IPS-18a (cell line): ENCODE measurements at regions not wholly inside any gene's neighbourhood (a gene's known extent, or its start where the extent isn't known, plus 50 kb on each side); places are given as distances from the start of the nearest gene placed in this dataset.
"Not testable (repeated sequence)": the region's sequence is repeated elsewhere in the genome, so short reads cannot be mapped to it uniquely, and the experiment has no call there.

Experiments
- H3K27ac ChIP-seq: one replicate; pipeline ENCODE4 v1.5.1; 2013; ENCODE audit warnings: low read length
- H3K27me3 ChIP-seq: one replicate; pipeline ENCODE4 v1.6.1; 2013; ENCODE audit warnings: mild to moderate bottlenecking, low read length; ENCODE audit not compliant: control insufficient read depth, insufficient read depth
- H3K36me3 ChIP-seq: one replicate; pipeline ENCODE4 v1.6.1; 2013; ENCODE audit warnings: low read depth, low read length; ENCODE audit not compliant: control insufficient read depth
- H3K4me1 ChIP-seq: one replicate; pipeline ENCODE4 v1.6.1; 2013; ENCODE audit warnings: low read depth, low read length; ENCODE audit not compliant: control insufficient read depth
- H3K4me3 ChIP-seq: one replicate; pipeline ENCODE4 v1.5.1; 2013; ENCODE audit warnings: low read length
- H3K9ac ChIP-seq: one replicate; pipeline ENCODE4 v1.6.1; 2013; ENCODE audit warnings: mild to moderate bottlenecking, low read length, moderate library complexity
- H3K9me3 ChIP-seq: one replicate; pipeline ENCODE4 v1.6.1; 2013; ENCODE audit warnings: low read depth, low read length; ENCODE audit not compliant: control insufficient read depth

DNA sequence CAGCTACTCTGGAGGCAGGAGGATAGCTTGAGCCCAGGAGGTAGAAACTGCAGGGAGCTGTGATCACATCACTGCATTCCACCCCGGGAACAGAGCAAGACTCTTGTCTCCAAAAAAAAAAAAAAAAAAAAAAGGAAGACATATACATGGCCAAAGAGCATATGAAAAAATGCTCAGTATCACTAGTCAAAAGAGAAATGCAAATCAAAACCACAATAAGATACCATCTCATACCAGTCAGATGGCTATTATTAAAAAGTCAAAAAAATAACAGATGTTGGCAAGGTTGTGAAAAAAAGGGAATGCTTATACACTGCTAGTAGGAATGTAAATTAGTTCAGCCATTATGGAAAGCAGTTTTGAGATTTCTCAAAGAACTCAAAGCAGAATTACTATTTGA is 174.8 kb upstream of the ATF7IP start:
- H3K4me3 ChIP-seq = no peak overlapping the region
- H3K27ac ChIP-seq = no peak overlapping the region
- H3K27me3 ChIP-seq = no peaks in the 10 kb centered on the region
- H3K4me1 ChIP-seq = peaks cover 17% of the 10 kb centered on the region
- H3K9me3 ChIP-seq = no peaks in the 10 kb centered on the region
- H3K36me3 ChIP-seq = no peaks in the 10 kb centered on the region
- no peak overlapping the region for H3K9ac ChIP-seq

DNA sequence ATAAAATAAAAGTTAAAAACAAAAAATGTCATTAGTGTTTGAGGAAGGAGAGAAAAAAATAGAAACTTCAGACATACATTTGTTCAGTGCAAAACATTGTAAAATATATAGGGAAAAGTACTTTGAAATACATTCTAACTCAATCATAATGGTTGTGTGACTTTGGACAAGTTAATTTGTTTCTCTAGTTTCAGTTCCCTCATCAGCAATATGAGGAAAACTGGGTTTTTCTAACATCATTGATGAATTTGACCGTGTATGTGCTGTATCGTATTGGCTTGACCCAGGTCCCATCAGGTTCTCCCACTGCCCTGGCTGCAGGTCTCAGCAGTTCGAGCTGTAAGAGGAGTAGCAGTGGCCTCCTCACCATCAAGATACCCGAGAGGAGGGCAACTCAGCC is 173.9 kb upstream of the ATF7IP start:
- Histone ChIP-seq H3K36me3 (no peaks in the 10 kb centered on the region), H3K4me1 (peaks cover 17% of the 10 kb centered on the region), H3K27me3 (no peaks in the 10 kb centered on the region), H3K9ac (no peak overlapping the region), H3K9me3 (no peaks in the 10 kb centered on the region), H3K4me3 (no peak overlapping the region), H3K27ac (no peak overlapping the region)

DNA sequence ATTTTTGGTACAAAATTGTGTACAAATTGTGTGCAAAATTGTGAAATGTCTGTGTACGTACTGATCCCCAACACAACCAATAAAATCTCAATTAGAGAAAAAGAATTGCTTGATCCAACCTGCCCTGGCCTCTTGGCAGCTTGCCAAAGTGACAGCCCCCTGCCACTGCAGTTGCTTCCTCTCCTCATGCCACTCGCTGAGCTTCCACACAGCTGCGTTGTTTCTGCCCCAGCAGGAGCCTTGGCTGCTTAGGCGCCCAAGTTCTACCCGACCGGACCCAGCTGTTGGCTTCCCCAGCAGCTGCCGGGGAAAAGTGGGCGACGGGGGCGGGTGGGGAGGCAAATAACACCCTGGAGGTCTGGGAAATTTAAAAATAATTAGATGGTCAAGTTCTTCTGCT is 171.8 kb upstream of the ATF7IP start:
- no peaks in the 10 kb centered on the region for H3K27me3 ChIP-seq
- H3K9me3 ChIP-seq = no peaks in the 10 kb centered on the region
- H3K4me1 ChIP-seq = peaks cover 17% of the 10 kb centered on the region
- H3K4me3 ChIP-seq = no peak overlapping the region
- H3K27ac ChIP-seq = no peak overlapping the region
- no peaks in the 10 kb centered on the region for H3K36me3 ChIP-seq
- H3K9ac ChIP-seq = no peak overlapping the region

DNA sequence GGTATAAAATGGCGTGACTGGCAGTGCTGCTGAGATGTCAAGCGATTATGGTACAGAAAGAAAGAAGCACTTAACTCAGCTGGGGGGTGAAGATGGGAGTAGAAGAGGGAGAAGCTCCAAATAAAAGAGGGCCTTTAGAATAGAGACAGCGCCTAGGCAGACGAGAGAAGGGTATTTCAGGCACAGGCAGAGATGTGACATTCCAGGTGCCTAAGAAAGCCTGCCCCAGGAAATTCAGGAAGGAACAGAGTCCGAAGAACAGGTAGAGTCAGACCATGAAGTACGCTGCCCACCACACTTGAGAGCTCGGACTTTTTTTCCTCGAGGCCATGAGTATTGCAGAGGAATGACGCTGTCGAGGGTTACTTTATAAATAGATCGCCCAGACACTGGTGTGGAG is 170.9 kb upstream of the ATF7IP start:
- Histone ChIP-seq H3K4me1 (peaks cover 17% of the 10 kb centered on the region), H3K27me3 (no peaks in the 10 kb centered on the region), H3K27ac (no peak overlapping the region), H3K9me3 (no peaks in the 10 kb centered on the region), H3K9ac (no peak overlapping the region), H3K36me3 (no peaks in the 10 kb centered on the region), H3K4me3 (no peak overlapping the region)

DNA sequence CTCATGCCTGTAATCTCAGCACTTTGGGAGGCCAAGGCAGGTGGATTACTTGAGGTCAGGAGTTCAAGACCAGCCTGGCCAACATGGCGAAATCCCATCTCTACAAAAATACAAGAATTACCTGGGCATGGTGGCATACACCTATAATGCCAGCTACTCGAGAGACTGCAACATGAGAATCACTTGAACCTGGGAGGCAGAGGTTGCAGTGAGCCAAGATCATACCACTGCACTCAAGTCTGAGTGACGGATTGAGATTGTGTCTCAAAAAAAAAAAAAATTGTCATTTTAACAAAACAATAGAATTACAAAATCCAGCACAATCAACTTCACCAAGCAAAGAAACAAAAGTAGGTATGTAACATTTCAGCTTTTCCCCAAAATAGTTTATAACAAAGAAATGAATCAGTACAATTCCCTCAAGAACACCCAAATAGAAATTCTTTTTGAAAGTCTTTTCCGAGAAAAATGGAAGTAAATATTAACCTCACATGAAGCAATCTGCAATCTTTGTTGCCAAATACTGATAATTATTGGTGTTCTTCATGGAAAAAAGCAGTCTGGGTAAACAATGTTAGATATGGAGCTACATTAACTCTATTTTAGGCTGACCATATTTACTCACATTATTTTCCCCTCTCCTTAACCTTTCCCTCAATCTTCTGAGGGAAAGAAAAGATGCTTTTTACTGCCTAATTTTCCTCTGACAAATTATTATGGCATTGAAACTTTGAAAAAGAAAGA is 165.9 kb upstream of the ATF7IP start:
- no peak overlapping the region for H3K4me3 ChIP-seq
- no peak overlapping the region for H3K9ac ChIP-seq
- H3K27ac ChIP-seq = no peak overlapping the region
- no peaks in the 10 kb centered on the region for H3K9me3 ChIP-seq
- no peaks in the 10 kb centered on the region for H3K27me3 ChIP-seq
- H3K4me1 ChIP-seq = peaks cover 3% of the 10 kb centered on the region
- no peaks in the 10 kb centered on the region for H3K36me3 ChIP-seq

DNA sequence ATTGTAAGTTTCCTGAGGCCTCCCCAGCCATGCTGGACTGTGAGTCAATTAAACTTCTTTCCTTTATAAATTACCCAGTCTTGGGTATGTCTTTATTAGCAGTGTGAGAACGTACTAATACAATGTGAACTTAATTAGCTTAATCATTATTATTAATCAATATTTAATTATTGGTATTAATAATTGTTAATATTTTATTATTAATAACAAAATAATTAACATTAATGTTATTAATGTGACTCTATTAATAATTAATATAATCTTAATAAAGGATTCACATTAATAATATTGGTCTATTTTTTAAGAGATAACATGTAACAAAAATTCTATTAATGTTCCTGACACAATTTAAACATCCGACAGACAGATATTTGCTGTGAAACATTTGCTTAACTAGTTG is 164.9 kb upstream of the ATF7IP start:
- H3K27ac ChIP-seq = no peak overlapping the region
- no peaks in the 10 kb centered on the region for H3K27me3 ChIP-seq
- no peak overlapping the region for H3K9ac ChIP-seq
- H3K4me3 ChIP-seq = no peak overlapping the region
- H3K9me3 ChIP-seq = no peaks in the 10 kb centered on the region
- no peaks in the 10 kb centered on the region for H3K36me3 ChIP-seq
- H3K4me1 ChIP-seq = no peaks in the 10 kb centered on the region

DNA sequence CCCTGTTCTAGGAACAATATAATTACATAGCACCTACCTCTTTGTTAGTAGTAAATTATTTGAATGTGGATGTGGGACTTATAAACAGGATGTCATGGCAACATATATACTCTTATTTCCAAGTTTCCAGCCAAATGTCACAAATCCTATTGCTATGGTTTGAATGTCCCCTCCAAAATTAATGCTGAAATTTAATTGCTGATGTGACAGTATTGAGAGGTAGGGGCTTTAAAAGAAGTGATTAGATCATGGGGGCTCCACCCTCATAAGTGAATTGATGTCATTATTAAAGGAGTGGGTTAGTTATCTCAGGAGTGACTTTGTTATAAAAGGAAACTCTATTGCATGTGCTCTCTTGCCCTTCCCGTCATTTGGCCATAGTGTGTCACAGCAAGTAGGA is 164.2 kb upstream of the ATF7IP start:
- no peaks in the 10 kb centered on the region for H3K4me1 ChIP-seq
- no peak overlapping the region for H3K27ac ChIP-seq
- H3K27me3 ChIP-seq = no peaks in the 10 kb centered on the region
- no peaks in the 10 kb centered on the region for H3K9me3 ChIP-seq
- H3K9ac ChIP-seq = no peak overlapping the region
- no peaks in the 10 kb centered on the region for H3K36me3 ChIP-seq
- no peak overlapping the region for H3K4me3 ChIP-seq

DNA sequence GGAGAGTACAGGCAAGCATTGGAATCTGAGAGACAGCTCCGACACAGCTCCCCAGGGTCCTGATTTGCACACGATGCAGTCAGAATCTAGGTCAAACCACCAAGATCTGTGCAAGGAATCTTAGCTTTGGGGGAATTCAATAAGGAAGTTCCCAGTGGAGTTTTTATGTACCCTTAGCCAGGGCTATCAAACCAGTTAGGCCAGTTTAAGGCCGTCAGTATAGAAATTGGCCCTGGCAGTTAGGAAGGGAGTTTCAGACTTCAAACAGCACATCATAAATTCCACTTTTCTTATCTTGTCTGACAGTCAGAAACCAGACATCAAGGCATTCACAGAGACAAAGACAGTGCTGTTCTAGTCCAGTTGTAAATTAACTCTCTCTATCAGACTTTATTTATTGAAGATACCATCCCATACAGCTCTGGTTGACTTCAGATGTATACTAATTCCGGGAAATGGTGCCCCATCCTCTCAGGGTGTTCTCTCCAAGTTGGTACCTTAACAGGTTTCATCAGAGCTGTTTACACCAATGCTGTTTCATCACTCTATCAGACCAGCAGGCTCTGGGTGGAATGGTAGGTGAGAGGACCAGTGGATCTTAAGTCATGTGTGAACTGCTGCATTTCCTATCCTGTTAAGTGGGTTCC is 157.5 kb upstream of the ATF7IP start:
- no peaks in the 10 kb centered on the region for H3K36me3 ChIP-seq
- H3K4me3 ChIP-seq = no peak overlapping the region
- peaks cover 19% of the 10 kb centered on the region for H3K4me1 ChIP-seq
- H3K27ac ChIP-seq = no peak overlapping the region
- H3K9me3 ChIP-seq = no peaks in the 10 kb centered on the region
- H3K9ac ChIP-seq = no peak overlapping the region
- H3K27me3 ChIP-seq = no peaks in the 10 kb centered on the region

DNA sequence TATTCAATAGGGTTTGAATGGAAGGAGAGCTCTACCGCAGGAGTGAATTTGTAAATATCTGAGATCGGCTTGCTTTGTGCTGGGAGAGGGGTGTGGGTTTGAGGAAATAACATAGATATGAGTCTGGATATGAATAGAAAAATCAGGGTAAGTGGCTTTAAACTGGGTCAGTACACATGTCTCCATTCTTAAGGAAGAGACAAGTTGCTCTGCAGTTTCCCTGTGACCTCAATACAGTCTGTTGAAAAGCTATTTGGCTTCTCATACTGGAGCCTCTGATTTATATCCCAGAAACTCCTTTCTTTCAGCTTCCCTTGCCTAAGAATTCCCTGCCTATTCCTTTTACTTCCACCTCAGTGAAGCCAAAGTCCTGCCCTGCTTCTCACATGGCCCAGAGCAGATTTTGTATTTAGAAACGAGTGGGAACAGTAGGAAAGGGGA is 153.5 kb upstream of the ATF7IP start:
- H3K4me3 ChIP-seq = no peak overlapping the region
- no peak overlapping the region for H3K9ac ChIP-seq
- H3K27ac ChIP-seq = no peak overlapping the region
- H3K4me1 ChIP-seq = peaks cover 26% of the 10 kb centered on the region
- no peaks in the 10 kb centered on the region for H3K36me3 ChIP-seq
- H3K9me3 ChIP-seq = no peaks in the 10 kb centered on the region
- no peaks in the 10 kb centered on the region for H3K27me3 ChIP-seq

DNA sequence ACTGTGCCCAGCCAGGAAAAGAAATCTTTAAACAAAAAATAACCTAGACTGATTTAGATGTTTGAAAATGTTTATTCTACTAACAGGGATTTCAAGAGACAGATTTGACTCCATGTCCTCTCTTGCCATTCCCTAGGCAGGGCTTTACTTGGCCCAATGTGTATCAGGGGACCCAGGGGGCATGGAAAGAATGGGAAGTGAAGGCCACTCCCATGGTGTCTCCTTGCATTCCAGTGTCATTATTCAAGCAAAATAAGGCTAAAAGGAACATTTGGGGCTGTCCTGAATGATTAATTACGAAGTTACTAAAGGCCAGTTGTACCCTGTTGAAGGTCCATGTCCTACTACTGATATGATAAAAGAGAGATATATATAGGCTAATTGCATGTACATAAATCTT is 151.9 kb upstream of the ATF7IP start:
- Histone ChIP-seq H3K4me3 (no peak overlapping the region), H3K9ac (no peak overlapping the region), H3K36me3 (no peaks in the 10 kb centered on the region), H3K27ac (no peak overlapping the region), H3K9me3 (no peaks in the 10 kb centered on the region), H3K27me3 (no peaks in the 10 kb centered on the region), H3K4me1 (peaks cover 15% of the 10 kb centered on the region)

DNA sequence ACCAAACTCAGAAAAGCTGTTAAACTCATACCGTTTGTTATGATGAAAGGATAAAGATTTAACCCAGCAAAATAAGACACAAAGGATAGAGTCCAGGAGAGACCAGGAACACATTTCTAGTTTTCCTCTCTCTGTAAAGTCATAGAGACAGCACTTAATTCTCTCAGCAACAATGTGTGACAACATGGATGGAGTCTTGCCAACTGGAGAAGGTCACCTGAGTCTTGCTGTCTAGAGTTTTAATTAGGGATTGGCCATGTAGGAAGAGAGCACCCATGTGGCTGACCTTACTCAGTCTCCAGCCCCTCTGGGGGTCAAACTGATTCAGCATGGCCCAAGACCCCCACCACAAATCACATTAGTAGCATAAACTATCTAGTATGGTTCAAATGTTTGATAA is 151.0 kb upstream of the ATF7IP start:
- H3K9ac ChIP-seq = no peak overlapping the region
- no peak overlapping the region for H3K4me3 ChIP-seq
- H3K27ac ChIP-seq = no peak overlapping the region
- peaks cover 15% of the 10 kb centered on the region for H3K4me1 ChIP-seq
- H3K9me3 ChIP-seq = no peaks in the 10 kb centered on the region
- no peaks in the 10 kb centered on the region for H3K27me3 ChIP-seq
- H3K36me3 ChIP-seq = no peaks in the 10 kb centered on the region

DNA sequence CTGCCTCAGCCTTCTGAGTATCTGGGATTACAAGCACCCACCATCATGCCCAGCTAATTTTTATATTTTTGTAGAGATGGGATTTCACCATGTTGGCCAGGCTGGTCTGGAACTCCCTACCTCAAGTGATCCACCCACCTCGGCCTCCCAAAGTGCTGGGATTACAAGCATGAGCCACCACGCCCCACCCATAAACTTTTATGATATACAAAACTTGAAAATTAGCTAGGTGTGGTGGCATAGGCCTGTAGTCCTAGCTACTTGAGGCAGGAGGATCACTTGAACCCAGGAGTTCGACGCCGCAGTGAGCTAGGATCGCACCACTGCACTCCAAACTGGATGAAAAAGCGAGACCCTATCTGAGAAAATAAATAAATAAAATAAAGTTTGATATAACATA is 149.5 kb upstream of the ATF7IP start:
- not testable (repeated sequence) for H3K27ac ChIP-seq, H3K4me3 ChIP-seq

More for the DNA sequence above, 149.5 kb upstream of the ATF7IP start:
- H3K9me3 ChIP-seq, H3K27me3 ChIP-seq, H3K36me3 ChIP-seq, H3K9ac ChIP-seq: not testable (repeated sequence)
- H3K4me1 ChIP-seq = peaks cover 15% of the 10 kb centered on the region
